HG03159 (cell line): ENCODE measurements at regions not wholly inside any gene's neighbourhood (a gene's known extent, or its start where the extent isn't known, plus 50 kb on each side); places are given as distances from the start of the nearest gene placed in this dataset.
"Not testable (repeated sequence)": the region's sequence is repeated elsewhere in the genome, so short reads cannot be mapped to it uniquely, and the experiment has no call there.

Experiments used
- ATAC-seq: cut with Tn5 transposase; IDR thresholded peaks from one replicate; pipeline ENCODE4 v1.9.1; 2021; ENCODE audit warnings: mild to moderate bottlenecking, moderate library complexity; ENCODE audit not compliant: unreplicated experiment

DNA sequence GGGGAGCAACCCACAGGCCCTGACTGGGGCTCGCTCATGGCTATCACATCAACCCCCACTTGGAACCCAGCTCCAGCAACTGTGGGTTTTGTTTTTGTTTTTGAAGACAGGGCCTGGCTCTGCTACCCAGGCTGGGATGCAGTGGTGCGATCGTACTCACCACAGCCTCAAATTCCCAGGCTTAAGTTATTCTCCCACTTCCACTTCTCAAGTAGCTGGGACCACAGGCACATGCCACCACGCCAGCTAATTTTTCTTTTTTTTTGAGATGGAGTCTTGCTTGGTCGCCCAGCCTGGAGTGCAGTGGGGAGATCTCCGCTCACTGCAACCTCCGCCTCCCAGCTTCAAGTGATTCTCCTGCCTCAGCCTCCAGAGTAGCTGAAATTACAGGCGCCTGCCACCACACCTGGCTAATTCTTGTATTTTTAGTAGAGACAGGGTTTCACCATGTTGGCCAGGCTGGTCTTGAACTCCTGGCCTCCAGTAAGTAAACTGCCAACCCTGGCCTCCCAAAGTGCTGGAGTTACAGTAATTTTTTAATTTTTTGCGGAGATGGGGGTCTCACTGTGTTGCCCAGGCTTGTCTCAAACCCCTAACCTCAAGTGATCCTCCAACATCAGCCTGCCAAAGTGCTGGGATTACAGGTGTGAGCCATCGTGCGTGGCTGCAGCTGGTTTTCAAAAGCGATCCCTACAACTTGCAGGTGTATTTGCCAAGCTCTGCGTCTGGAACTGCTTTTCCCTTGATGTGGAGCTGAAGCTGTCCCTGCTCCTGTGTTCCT is 228.7 kb downstream of the SKIDA1 start:
- ATAC-seq, result no peak

DNA sequence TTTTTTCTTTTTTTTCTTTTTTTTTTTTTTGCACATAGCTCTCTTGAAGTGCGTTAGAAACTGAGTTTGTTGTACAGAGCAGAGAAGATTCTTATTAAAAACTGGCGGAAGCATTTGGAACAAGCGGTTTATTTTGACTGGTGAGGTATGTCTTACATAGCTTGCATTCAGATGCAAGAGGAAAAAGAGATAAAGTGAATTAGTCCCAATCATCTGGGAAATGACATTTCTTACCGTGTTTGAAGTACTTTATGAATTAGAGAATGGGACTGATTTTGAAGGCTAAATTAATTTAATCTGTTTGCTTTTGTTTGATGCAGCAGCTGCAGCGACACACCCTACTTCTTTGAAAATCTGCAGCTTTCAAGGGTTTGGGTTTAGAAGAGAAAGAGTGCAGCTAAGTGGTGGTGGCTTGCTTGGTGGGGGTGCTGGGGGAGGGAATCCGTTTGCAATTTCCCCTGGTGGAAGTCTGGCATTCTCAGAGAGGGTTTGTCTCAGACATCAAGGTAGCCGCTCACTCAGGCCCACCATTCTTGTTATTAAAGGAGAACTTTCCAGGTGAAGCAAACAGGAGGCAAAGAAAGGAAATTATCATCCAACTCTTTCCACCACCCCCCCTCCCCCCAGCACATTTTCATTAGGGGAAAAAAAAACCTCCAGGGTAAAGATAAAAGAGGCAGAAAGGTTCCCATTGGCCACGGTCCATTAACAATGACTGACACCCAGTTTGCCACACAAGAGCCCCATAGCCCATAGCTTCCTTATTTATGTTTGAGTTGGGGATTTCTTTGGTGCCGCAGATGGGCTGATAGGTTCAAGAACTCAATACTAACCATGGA is 231.7 kb downstream of the SKIDA1 start:
- no peak for ATAC-seq

- no peak for ATAC-seq
Measured at GRCh38 chr10:21292763-21293517, 232.5 kb downstream of the SKIDA1 start.

DNA sequence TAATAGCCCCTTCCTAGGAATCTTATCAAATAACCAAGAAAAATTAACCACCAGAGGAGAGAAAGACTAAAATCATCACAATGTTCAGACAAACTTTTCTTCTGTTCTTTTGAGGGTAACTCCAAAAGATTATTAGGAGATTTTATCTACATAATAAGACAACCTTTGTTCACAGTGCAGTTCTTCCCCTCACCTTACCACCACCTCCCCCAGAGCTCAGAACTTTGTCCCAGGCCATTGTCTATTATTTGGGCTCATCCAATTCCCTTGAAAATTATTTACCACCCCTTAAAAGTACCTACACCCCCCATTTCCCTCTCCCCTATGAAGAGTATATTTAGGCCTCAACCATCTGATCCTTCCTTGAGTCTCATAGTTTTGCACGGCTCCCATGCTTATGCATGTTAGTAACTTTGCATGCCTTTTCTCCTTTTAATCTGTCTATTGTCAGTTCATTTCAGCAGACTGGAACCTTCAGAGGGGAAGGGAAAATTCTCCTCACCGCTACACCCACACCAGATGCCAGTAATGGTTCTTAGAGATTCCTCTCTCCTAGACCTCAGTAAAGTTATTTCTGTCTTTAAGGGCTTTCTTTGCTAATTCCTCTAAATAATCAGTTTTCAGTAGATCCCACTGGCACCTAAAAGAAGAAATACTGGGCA is 234.9 kb downstream of the SKIDA1 start:
- ATAC-seq, result no peak

- no peak for ATAC-seq
Measured at GRCh38 chr10:21289961-21290360, 235.5 kb downstream of the SKIDA1 start.

DNA sequence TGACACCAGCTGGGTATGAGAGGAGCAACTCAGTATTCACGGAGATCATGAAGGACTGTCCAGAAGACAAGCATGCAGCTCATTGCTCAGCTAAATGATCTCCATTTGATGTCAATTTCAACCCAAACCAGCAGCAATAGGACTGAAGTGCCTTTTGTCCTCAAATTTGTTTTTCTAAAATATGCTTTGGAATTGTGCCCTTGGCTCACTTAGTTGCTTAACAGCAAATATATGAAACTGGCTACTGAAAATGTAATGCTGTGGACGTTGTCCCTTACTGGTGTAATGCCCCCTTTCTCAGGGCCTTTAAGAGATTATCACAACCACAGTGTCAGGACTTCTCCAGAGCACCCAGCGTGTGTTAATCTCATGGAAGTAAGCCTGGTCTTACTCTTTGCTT is 236.2 kb downstream of the SKIDA1 start:
- no peak for ATAC-seq

GRCh38 chr10:21285742-21286331 is 239.6 kb downstream of the SKIDA1 start:
- ATAC-seq, result no peak

- ATAC-seq, result no peak
Measured at GRCh38 chr10:21285207-21285606, 240.3 kb downstream of the SKIDA1 start.

- ATAC-seq, result no peak
Measured at GRCh38 chr10:21284301-21284700, 241.2 kb downstream of the SKIDA1 start.

- not testable (repeated sequence) for ATAC-seq
Measured at GRCh38 chr10:21283053-21283452, 242.4 kb downstream of the SKIDA1 start.

GRCh38 chr10:21281765-21282484 is 243.6 kb downstream of the SKIDA1 start:
- no peak for ATAC-seq

GRCh38 chr10:21280971-21281572 is 244.4 kb downstream of the SKIDA1 start:
- ATAC-seq, result no peak

DNA sequence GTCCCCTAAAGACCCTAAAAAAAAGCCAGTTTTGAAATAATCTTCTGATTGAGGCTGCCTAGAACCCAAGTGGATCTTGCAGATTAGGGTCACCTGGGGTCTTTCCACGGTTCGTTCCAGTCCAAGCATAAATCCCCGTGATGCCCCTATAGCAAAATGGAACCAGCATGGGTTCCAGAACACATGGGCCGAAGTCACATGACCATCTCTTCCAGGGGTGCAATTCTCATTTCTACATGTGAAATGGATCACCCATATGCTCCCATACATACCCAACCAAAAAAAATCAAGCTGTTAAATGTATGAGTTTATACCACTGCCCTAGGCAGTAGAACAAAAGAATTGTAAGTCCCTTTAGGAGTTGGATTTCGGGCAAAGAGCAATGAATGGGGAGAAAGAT is 245.4 kb downstream of the SKIDA1 start:
- ATAC-seq, result no peak

DNA sequence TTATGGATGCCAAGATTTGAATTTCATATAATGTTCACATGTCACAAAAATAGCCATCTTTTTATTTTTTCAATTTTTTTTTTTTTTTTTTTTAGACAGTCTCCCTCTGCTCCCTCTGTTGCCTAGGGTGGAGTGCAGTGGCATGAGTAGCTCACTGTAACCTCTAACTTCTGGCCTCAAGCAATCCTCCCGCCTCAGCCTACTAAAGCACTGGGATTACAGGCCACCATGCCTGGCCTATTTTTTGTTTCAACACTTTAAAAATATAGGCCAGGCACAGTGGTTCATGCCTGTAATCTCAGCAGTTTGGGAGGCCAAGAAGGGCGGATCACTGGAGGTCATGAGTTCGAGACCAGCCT is 246.3 kb downstream of the SKIDA1 start:
- no peak for ATAC-seq

DNA sequence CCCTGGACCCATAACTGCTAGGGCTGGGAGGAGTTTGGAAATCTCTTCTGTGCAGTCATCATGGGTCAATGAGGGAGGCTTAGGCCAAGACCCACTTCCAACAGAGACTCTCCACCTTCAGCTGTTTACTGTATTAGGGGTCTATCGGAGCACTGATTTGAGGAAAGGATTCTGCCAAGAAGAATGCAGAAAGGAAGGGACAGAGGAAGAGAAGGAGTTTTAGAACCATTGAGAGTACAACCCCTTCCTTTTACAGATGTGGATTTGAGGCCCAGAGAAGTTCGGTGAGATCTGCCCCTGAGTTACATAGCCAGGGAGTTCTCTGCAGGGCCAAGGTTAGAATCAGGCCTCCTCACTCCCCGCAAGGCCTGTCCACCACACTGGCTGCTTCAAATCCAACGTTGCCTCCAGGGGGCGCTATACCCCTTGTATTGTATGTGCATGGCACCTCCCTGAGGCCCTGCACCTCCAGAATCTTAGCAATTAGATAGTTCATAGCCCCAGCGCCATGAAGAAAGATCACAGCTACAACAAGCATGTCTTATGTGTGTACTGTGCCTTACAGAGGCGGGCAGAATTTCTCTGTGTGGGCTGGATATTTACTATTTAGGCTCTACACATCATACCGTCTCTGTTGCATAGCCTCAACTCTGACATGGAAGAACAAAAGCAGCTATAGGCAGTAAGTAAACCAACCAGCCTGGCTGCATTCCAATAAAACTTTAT is 246.8 kb downstream of the SKIDA1 start:
- peak; percentile 92 for ATAC-seq

DNA sequence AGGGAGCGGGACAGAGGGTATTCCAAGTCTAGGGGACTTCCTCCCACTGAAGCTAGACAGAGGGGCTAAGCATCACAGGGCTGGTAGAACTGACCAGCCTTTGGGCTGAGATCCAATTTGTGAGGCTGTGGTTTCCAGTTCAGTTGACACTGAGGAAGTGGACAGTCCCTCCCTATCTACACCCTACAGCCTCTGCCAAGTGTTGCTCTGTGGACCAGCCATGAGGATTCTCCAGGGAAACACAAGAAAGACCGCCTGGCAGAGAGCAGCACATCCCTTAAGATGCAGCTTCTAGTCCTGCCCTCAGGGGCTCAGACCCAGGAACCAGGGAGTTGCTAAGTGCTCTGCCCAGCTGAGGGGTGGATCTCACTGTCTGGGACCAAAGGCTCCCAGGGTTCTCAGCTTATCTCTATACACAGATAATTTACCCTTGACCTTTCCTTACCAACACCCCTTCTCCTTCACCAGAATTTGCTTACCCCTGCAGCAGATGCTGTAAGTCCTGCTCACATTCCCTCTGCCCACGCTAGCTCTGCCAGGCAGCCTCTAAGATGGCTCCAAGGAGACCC is 252.0 kb downstream of the SKIDA1 start:
- ATAC-seq, result no peak

DNA sequence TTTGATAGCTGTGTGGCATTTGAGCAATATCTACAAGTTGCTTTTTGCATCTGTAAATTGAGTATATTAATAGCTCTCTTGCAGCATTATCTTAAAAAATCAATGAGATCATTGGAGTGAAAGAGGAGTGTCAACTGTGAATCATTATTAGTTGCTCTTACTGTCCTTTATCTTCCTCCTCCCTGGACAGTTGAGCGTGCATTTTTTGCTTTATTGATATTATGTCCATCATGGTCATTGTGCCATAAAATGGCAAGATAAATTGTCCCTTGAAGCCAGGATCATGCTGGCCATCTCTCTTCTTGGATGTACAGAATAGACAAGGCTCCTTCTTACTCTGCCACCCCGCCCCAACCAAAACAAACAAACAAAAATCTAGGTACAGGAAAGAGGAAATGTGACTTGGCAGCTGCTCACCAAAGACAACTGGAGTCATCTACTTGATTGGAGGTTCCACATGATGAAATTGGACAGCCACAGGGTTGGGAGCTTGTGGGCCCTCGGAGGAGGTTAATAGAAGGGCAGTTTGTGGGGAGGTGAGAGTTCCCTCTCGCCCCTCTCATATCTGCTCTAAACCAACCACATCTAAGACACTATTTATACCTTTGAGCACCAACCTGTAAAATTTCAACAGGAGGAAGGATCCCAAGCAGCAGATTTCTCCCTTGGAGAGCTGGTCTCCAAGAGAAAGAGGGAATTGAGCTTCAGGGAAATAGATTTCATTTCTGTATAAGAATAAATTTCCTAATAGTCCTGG is 252.7 kb downstream of the SKIDA1 start:
- ATAC-seq, result no peak

DNA sequence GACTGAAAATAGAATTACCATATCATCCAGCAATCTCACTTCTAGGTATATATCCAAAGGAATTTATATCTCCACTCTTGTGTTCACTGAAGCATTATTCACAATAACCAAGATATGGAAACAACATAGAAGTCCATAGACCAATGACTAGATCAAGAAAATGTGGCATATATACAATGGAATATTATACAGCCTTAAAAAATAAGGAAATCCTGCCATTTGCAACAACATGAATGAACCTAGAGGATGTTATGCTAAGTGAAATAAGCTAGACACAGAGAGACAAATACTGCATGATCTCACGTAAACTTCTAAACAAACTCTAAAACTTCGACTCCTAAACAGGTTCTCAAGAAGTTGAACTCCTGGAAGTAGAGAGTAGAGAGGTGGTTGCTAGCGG is 254.5 kb downstream of the SKIDA1 start:
- ATAC-seq, result no peak
